ENCODE measurements at regions not wholly inside any gene's neighbourhood (a gene's known extent, or its start where the extent isn't known, plus 50 kb on each side); places are given as distances from the start of the nearest gene placed in this dataset.

DNA sequence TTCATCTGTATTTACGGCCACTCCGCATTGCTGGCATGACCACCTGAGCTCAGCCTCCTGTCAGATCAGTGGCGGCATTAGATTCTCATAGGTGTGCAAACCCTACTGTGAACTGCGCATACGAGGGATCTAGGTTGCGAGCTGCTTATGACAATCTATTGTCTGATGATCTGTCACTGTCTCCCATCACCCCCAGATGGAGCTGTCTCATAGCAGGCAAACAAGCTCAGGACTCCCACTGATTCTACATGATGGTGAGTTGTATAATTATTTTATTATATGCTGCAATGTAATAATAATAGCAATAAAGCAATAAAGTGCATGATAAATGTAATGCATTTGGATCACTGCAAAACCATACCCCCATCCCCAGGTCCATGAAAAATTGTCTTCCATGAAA, 1172.9 kb upstream of the AUTS2 start:
- TF ChIP-seq, protein P1, sequence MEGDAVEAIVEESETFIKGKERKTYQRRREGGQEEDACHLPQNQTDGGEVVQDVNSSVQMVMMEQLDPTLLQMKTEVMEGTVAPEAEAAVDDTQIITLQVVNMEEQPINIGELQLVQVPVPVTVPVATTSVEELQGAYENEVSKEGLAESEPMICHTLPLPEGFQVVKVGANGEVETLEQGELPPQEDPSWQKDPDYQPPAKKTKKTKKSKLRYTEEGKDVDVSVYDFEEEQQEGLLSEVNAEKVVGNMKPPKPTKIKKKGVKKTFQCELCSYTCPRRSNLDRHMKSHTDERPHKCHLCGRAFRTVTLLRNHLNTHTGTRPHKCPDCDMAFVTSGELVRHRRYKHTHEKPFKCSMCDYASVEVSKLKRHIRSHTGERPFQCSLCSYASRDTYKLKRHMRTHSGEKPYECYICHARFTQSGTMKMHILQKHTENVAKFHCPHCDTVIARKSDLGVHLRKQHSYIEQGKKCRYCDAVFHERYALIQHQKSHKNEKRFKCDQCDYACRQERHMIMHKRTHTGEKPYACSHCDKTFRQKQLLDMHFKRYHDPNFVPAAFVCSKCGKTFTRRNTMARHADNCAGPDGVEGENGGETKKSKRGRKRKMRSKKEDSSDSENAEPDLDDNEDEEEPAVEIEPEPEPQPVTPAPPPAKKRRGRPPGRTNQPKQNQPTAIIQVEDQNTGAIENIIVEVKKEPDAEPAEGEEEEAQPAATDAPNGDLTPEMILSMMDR (conservative IDR thresholded peaks at IDR 0.05; ENCODE audit: low read depth, low read length), result no peak
- TF ChIP-seq EZH2 (IDR thresholded peaks at IDR 0.05; ENCODE audit: low read length, unreplicated experiment), result no peak
- TF ChIP-seq EZH2phosphoT487 (IDR thresholded peaks at IDR 0.05; ENCODE audit: borderline replicate concordance, low read length), result no peak
